NCI-H2107 treated with DMSO at 0.1 percent for 48 hours (cell line): ENCODE measurements at regions not wholly inside any gene's neighbourhood (a gene's known extent, or its start where the extent isn't known, plus 50 kb on each side); places are given as distances from the start of the nearest gene placed in this dataset.

ENCODE experiments used
- DNase-seq: peaks from one replicate; lab custom pipeline; 2025; ENCODE audit not compliant: unreplicated experiment; lab: John Stamatoyannopoulos, UW

GRCh38 chr6:113425977-113426660 is 431.0 kb upstream of the MARCKS start:
- DNase-seq = no peak

GRCh38 chr6:113427617-113428016 is 429.5 kb upstream of the MARCKS start:
- no peak for DNase-seq

GRCh38 chr6:113428702-113429101 is 428.4 kb upstream of the MARCKS start:
- no peak for DNase-seq

DNA sequence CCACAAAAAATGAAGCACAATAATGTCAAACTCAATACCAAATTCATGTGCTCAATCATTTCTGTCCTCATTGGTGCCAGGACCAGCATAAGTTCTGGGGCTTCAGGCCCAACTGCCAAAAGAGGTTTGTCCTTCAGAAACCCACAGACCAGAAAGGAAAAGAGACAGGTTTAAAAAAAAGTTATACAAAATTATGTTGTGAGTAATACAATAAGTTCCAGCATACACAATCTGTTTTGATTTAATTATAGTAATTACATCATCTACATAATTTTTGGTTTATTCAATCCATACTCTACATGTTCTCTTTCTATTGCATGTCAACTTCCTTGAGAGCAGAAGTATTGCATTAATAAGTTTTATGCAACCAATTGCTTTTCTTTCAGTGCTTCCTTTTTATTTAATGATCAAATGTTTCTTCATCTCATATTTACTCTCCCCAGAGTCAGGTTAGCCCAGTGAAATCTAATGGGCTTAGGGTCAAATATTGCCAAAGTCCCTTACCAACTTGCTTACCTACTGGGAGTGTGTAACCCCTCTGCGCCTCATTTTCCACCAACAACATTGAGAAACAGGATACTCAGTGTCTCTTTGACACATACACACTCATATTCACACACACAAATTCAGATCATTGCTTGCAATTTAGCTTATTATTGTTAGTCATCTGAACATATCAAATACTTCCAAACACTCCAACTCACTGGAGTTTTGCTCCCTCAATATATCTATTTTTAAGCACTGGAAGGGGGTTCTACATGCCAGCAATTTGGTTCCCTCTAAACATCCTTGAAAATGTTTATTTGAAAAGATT is 424.4 kb upstream of the MARCKS start:
- DNase-seq = no peak

GRCh38 chr6:113433335-113433991 is 423.7 kb upstream of the MARCKS start:
- DNase-seq = no peak

- no peak for DNase-seq
Observed at GRCh38 chr6:113434641-113435040, 422.5 kb upstream of the MARCKS start.

- no peak for DNase-seq
Observed at GRCh38 chr6:113437566-113437965, 419.6 kb upstream of the MARCKS start.

GRCh38 chr6:113439866-113440265 is 417.3 kb upstream of the MARCKS start:
- peak; percentile 10 for DNase-seq

DNA sequence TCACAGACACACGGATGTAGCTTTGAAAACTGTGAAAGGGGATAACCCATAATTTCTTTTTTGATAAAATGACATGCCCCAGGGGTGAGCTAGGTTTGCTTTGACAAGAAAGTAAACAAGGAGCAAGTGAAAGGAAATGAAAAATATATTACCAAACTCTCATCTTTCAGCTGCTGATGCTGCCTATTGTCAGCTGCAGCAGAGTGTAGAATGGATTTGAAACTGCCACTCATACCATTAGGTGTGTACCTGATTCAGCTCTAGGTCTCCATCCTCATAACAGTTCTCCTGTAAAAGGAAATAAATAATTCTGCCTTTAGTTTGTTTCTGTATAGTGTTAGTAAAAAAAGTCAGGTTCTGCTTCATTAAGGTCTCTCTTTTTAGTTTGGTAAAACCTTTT is 415.1 kb upstream of the MARCKS start:
- peak; percentile 42 for DNase-seq

- no peak for DNase-seq
Observed at GRCh38 chr6:113445201-113445600, 411.9 kb upstream of the MARCKS start.

DNA sequence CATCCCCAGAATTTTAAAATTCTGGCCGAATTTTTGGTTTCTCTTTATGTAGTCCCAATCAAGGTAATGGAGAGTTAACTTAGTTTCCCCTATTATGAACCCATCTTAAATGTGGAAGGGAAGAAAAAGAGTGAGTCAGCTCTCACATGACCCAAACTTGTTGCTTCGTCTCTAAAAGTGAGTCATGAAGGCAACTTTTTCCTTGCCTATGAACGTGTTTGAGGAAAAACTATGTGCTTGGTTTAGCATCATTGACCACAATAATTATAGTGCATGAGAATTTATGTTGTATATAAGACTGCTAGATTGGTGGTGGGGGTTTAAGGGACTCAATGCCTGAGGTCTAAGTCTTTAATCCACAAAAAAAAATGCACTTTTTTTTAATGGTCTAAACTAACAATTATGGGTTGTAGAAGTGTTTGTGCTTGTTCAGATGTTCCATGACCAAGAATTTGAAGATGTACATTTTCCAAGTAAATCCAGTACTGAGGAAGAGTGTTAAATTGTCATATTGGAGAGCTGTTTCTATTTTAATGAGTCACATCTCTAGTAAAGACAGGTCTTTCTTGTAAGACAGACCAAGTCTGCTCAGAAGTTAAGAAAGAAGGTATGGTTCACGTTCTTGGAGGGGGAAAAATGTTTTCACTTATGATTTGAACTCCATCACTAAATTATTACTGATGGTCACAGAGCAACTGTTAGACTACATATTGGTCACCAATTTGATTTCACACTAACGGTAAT is 409.9 kb upstream of the MARCKS start:
- no peak for DNase-seq

DNA sequence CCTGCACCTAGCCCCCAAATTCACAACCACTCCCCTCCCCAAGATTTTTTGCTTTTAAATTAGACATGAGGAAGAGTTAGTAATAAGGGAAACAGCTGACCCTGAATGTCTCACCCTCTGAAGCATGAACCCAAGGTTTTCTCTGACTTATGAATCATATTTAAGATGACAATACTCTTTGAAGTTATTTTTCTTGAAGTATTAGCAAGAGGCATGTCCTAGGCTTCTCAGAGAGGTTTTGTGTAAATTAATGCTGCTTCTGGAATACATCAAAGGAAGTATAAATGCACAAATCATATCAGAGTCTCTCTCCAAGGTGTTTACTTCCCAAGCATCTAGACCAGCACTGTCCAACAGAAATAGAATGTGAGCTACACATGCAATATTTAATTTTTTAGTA is 408.1 kb upstream of the MARCKS start:
- DNase-seq = no peak

DNA sequence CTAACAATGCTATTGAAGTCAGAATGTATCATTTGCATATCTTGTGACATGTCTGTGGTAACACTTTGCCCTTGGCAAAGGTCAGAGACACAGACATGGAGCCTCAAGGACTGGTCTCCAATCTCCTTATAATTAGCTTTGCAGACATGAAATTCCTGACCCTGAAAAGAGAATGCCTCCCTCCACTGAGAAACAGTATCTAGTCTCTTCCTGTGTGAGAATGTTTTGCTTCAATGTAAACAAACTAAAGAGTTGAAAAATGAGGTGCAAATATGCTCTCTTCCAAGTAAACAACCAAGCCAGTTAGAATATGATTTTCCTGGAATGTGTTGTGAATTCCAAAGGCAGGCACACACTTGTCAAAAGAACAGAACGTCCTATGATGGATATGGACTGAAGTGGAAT is 407.1 kb upstream of the MARCKS start:
- no peak for DNase-seq

GRCh38 chr6:113451049-113451448 is 406.1 kb upstream of the MARCKS start:
- DNase-seq = no peak

DNA sequence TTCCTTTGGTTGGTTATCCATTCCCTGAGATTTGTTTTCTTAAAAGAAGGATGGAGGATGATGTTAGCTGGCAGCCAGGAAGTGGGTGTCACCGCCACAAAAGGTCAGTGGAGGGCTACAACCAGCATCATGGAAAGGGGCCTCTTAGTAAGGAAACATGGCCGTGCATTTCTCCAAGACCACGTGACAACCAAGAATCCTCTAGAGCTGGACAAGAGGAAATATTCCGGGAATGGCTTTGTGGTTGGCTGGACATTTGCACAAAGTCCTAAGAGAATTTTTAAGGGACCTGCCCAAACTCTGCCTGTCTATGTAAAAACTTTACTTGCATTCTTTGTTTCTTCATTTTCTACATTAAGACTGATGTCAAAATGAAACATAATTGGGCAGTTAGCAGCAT is 399.9 kb upstream of the MARCKS start:
- no peak for DNase-seq

GRCh38 chr6:113457751-113458150 is 399.4 kb upstream of the MARCKS start:
- no peak for DNase-seq

DNA sequence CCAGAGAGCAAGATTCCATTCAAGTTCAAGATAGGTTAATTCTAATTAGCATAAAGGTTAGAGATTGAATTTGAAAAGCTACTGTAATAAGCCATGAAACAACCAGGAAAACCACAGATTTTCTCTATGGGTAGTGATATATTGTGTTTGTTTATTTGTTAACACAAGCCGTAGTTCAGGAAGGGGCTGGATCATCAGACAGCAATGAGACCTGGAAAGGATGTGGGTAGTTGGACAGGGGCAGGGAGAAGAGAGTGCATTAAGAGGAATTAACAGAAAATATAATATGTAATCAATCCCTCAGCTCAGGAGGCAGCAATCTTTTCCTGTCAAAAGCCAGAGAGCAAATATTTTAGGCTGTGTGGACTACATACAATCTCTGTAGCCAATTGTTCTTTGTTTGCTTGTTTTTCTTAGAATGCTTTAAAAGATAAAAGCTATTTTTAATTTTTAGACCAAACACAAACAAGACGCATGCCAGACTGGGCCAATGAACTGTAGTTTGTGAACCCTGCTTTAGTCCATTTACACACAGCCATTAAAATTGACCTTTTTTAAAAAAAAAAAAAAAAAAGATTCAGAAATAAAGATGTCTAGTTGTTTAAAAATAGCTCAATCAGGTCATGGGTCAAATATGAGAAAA is 398.7 kb upstream of the MARCKS start:
- DNase-seq = no peak

DNA sequence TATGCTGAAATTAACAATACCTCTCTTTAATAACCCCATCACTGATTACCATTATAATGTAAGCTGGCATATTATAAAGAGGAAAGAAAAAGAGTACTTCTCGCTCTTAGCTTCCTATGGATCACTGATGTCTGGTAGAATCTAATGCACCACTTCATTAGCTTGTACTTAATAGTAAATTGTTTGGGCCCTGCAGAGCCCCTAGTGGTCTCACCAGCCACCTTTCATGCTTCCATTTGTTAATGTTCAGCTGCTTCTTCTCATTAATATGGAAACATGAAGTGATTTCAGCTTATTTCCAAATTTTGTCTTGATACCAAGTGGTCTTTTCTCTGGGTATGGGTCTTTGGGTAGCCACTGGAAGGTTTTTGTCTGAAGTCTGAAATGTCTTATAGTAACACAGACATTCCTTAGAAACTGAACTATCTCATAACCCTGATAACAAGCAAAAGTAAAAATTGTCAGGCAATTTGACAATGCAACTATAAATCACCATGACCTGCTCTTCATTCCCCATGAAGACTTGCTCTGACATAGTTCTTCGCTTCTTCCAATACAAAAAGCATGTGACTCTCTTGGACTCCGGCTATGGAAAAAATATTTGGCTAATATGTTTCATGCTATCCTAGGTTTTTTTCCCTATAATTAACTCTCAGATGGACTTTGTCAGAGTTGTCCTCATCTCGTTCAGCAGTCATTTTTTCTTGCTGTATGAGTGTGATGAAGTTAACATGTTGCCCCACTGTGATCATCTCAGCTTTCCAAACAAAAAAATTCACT is 395.8 kb upstream of the MARCKS start:
- no peak for DNase-seq

GRCh38 chr6:113464536-113464935 is 392.6 kb upstream of the MARCKS start:
- DNase-seq = no peak

DNA sequence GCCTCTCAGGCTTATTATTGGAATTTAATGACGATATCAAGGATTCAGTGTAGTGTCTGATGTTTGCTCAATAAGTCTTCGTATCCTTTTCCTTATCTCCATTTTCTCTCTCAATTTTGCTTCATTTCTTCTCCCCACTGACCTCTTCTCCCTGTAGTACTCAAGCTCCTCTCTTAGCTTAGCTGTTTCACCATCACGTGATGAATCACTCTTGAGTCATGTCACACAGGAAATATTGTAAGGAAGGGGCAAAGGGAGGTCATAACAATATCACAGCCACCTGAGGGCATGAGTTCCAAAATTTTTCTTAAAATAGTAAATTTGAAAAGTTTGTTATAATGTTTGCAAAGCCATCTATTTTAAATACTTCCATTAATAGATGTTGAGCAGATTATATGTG is 392.2 kb upstream of the MARCKS start:
- no peak for DNase-seq
